ENCODE measurements at regions not wholly inside any gene's neighbourhood (a gene's known extent, or its start where the extent isn't known, plus 50 kb on each side); places are given as distances from the start of the nearest gene placed in this dataset.

DNA sequence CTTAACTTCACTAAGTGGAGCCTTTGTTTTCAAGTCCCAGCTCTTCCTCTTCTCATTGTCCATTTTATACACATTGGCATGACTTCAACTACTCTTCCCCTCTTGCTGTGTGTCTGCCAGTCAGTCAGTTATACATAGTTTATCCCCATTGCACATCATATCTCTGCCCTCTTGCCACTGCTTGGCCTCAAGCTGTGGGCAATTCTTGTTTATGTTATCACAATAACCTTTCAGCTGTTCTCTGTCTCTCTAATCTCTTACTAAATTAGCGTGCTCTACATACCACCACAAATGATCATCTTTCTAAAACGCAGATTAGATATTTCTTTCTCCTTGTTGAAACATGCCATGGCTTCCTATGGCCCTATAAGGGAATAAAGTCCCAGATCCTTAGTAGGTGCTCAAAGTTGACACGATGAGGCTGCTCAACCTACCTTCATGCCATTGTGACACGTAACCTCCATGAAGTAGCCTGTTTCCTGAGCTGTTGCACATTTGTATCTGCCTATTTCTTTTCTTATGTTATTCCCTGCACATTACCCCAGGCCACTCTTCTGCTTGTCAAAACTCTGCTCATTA, 239.3 kb downstream of the GAS1 start:
- Mint-ChIP-seq H3K4me3 (ENCODE audit: unreplicated experiment) (no peak overlapping the region), H3K27ac (ENCODE audit: unreplicated experiment) (no peak overlapping the region), H3K9me3 (ENCODE audit: unreplicated experiment) (peaks cover 9% of the 10 kb centered on the region), H3K36me3 (ENCODE audit: low read depth, unreplicated experiment) (no peaks in the 10 kb centered on the region), H3K27me3 (ENCODE audit: low read depth, unreplicated experiment) (peaks cover 2% of the 10 kb centered on the region), H3K4me1 (ENCODE audit: low read depth, unreplicated experiment) (peaks cover 15% of the 10 kb centered on the region)
- Histone ChIP-seq H3K4me1 (ENCODE audit: insufficient read depth, low read length) (no peaks in the 10 kb centered on the region), H3K9ac (ENCODE audit: low read length) (no peak overlapping the region), H3K36me3 (ENCODE audit: insufficient read depth, low read length) (no peaks in the 10 kb centered on the region), H2AFZ (ENCODE audit: low read depth, low read length) (no peak overlapping the region), H3K27me3 (ENCODE audit: insufficient read depth, low read length) (no peaks in the 10 kb centered on the region), H4K20me1 (ENCODE audit: insufficient read depth, low read length) (no peaks in the 10 kb centered on the region), H3K9me3 (ENCODE audit: insufficient read depth, low read depth, low read length) (no peaks in the 10 kb centered on the region), H3K4me3 (ENCODE audit: insufficient read depth, low read depth, low read length) (no peak overlapping the region), H3K27ac (ENCODE audit: low read depth, low read length) (no peak overlapping the region), H3K79me2 (ENCODE audit: insufficient read depth, low read length) (no peaks in the 10 kb centered on the region), H3K4me2 (ENCODE audit: low read length) (no peak overlapping the region)
- TF ChIP-seq EZH2 (IDR thresholded peaks at IDR 0.05; ENCODE audit: insufficient read depth, low read length), result no peak
- TF ChIP-seq, protein P1, sequence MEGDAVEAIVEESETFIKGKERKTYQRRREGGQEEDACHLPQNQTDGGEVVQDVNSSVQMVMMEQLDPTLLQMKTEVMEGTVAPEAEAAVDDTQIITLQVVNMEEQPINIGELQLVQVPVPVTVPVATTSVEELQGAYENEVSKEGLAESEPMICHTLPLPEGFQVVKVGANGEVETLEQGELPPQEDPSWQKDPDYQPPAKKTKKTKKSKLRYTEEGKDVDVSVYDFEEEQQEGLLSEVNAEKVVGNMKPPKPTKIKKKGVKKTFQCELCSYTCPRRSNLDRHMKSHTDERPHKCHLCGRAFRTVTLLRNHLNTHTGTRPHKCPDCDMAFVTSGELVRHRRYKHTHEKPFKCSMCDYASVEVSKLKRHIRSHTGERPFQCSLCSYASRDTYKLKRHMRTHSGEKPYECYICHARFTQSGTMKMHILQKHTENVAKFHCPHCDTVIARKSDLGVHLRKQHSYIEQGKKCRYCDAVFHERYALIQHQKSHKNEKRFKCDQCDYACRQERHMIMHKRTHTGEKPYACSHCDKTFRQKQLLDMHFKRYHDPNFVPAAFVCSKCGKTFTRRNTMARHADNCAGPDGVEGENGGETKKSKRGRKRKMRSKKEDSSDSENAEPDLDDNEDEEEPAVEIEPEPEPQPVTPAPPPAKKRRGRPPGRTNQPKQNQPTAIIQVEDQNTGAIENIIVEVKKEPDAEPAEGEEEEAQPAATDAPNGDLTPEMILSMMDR (IDR thresholded peaks at IDR 0.05; ENCODE audit: insufficient read depth, low read depth, low read length), result no peak
- DNase-seq (ENCODE audit: low read depth), result no peak
- FAIRE-seq, result no peak

DNA sequence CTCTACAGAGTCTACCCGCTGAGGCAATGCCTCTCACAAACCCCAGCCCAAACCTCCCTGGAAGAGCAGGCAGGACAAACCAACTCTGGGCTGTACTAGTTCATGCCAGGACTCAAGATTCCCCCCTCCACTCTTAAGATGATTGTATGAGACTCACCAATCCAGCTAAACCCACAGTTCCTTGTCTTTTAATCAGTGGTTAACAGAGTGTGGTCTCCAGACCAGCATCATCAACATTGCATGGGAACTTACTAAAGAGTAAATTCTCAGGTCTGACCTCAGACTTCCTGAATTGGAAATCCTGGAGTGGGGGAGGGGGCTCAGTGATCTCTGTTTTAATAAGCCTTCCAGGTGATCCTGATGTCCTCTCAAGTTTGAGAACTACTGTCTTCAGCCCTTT, 240.9 kb downstream of the GAS1 start:
- FAIRE-seq, result no peak

DNA sequence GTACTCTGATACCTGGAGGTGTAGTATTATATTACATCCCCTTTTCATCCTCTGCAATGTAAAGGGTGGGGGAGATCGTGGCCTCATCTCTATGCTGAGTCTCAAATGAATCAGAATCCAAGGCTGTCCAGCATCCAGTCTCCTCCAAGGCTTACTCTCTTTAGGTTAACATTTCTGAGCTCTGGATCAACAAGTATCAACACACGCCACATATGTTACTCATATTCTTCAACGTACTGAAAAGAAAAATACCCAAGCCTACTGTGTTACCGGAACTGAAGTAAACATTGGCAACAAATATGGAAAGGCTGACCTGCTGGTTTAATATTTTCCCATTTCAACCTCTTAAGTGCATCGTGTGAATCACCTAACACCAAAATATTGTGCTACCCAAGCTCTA, 241.8 kb downstream of the GAS1 start:
- Histone ChIP-seq H3K4me2 (ENCODE audit: low read length) (no peak overlapping the region), H3K9me3 (ENCODE audit: insufficient read depth, low read depth, low read length) (no peaks in the 10 kb centered on the region), H3K4me3 (ENCODE audit: insufficient read depth, low read depth, low read length) (no peak overlapping the region), H2AFZ (ENCODE audit: low read depth, low read length) (no peak overlapping the region), H3K9ac (ENCODE audit: low read length) (no peak overlapping the region), H3K79me2 (ENCODE audit: insufficient read depth, low read length) (no peaks in the 10 kb centered on the region), H3K4me1 (ENCODE audit: insufficient read depth, low read length) (peaks cover 4% of the 10 kb centered on the region), H3K36me3 (ENCODE audit: insufficient read depth, low read length) (no peaks in the 10 kb centered on the region), H3K27ac (ENCODE audit: low read depth, low read length) (no peak overlapping the region), H4K20me1 (ENCODE audit: insufficient read depth, low read length) (no peaks in the 10 kb centered on the region), H3K27me3 (ENCODE audit: insufficient read depth, low read length) (no peaks in the 10 kb centered on the region)
- Mint-ChIP-seq H3K9me3 (ENCODE audit: unreplicated experiment) (peaks cover 9% of the 10 kb centered on the region), H3K27me3 (ENCODE audit: low read depth, unreplicated experiment) (peaks cover 2% of the 10 kb centered on the region), H3K36me3 (ENCODE audit: low read depth, unreplicated experiment) (no peaks in the 10 kb centered on the region), H3K27ac (ENCODE audit: unreplicated experiment) (no peak overlapping the region), H3K4me3 (ENCODE audit: unreplicated experiment) (no peak overlapping the region), H3K4me1 (ENCODE audit: low read depth, unreplicated experiment) (peaks cover 11% of the 10 kb centered on the region)
- TF ChIP-seq, protein P1 (IDR thresholded peaks at IDR 0.05; ENCODE audit: insufficient read depth, low read depth, low read length), result no peak
- TF ChIP-seq EZH2 (IDR thresholded peaks at IDR 0.05; ENCODE audit: insufficient read depth, low read length), result no peak
- FAIRE-seq (peak; percentile 23), DNase-seq (ENCODE audit: low read depth) (no peak)

More for the DNA sequence above, 240.9 kb downstream of the GAS1 start:
- no peak overlapping the region for H2AFZ ChIP-seq (ENCODE audit: low read depth, low read length)
- Mint-ChIP-seq H3K27me3 (ENCODE audit: low read depth, unreplicated experiment) (peaks cover 2% of the 10 kb centered on the region), H3K36me3 (ENCODE audit: low read depth, unreplicated experiment) (no peaks in the 10 kb centered on the region), H3K4me3 (ENCODE audit: unreplicated experiment) (no peak overlapping the region), H3K4me1 (ENCODE audit: low read depth, unreplicated experiment) (peaks cover 11% of the 10 kb centered on the region), H3K27ac (ENCODE audit: unreplicated experiment) (peak overlapping the region; percentile 91), H3K9me3 (ENCODE audit: unreplicated experiment) (peaks cover 9% of the 10 kb centered on the region)
- DNase-seq (ENCODE audit: low read depth), result peak; percentile 77
- no peak overlapping the region for H3K27ac ChIP-seq (ENCODE audit: low read depth, low read length)
- no peaks in the 10 kb centered on the region for H3K36me3 ChIP-seq (ENCODE audit: insufficient read depth, low read length)
- H3K9me3 ChIP-seq (ENCODE audit: insufficient read depth, low read depth, low read length), result no peaks in the 10 kb centered on the region
- no peak overlapping the region for H3K4me3 ChIP-seq (ENCODE audit: insufficient read depth, low read depth, low read length)
- H3K4me1 ChIP-seq (ENCODE audit: insufficient read depth, low read length), result no peaks in the 10 kb centered on the region
- TF ChIP-seq EZH2 (IDR thresholded peaks at IDR 0.05; ENCODE audit: insufficient read depth, low read length), result no peak
- TF ChIP-seq, protein P1 (IDR thresholded peaks at IDR 0.05; ENCODE audit: insufficient read depth, low read depth, low read length), result no peak
- no peak overlapping the region for H3K9ac ChIP-seq (ENCODE audit: low read length)
- H4K20me1 ChIP-seq (ENCODE audit: insufficient read depth, low read length), result no peaks in the 10 kb centered on the region
- no peaks in the 10 kb centered on the region for H3K79me2 ChIP-seq (ENCODE audit: insufficient read depth, low read length)
- no peak overlapping the region for H3K4me2 ChIP-seq (ENCODE audit: low read length)
- no peaks in the 10 kb centered on the region for H3K27me3 ChIP-seq (ENCODE audit: insufficient read depth, low read length)

Data from astrocyte (in vitro differentiated cells and primary cell).